ENCODE measurements at regions not wholly inside any gene's neighbourhood (a gene's known extent, or its start where the extent isn't known, plus 50 kb on each side); places are given as distances from the start of the nearest gene placed in this dataset.

- TF ChIP-seq POLR2AphosphoS5 (IDR thresholded peaks at IDR 0.05; ENCODE audit: borderline replicate concordance, low read depth, low read length): no peak
- no peak for TF ChIP-seq EZH2 (IDR thresholded peaks at IDR 0.05)
Measured at GRCh38 chr22:47388331-47388730, 625.9 kb downstream of the TBC1D22A start.
